GM19397 (cell line): ENCODE measurements at regions not wholly inside any gene's neighbourhood (a gene's known extent, or its start where the extent isn't known, plus 50 kb on each side); places are given as distances from the start of the nearest gene placed in this dataset.
"Not testable (repeated sequence)": the region's sequence is repeated elsewhere in the genome, so short reads cannot be mapped to it uniquely, and the experiment has no call there.

Experiments used
- ATAC-seq: cut with Tn5 transposase; IDR thresholded peaks from one replicate; pipeline ENCODE4 v1.9.1; 2021; ENCODE audit warnings: mild to moderate bottlenecking, moderate library complexity; ENCODE audit not compliant: unreplicated experiment

DNA sequence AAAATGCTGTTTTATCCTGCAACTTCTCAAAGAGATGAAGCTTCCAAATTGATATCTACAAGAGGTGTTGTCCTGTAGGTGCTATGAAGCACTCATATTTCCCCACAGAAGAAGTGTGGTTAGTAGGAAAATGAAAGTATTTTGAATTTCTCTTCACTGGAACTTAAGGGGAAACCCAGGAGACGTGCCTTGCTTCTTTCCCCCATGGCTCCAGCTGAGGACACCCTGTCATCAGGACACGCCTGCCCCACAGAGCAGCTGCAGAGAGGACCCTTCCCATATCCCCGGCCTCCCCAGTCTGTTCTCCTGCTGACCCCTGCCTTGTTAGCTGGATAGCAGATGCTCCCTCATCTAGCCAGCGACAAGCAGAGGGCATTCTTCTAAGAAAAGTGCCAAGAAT, 371.3 kb downstream of the COG6 start:
- peak; percentile 15 for ATAC-seq

DNA sequence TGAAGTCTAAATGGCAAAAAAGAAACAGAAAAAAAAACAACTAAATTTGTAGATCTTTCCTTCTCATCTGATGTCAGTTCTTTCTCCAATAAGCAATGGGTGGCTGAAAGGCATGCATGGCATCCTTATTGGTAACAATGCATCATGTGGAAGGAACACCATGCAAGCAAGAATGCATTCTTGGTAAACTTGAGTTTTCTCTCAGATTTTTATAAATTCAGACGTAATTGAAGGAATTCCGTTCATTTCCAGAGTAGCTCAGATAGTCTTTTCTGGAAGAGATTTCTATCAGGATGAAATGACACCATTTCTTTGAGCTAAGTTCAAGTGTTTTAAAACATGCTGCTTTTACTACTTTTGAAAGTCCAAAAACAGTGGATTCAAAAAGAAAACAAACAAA, 373.0 kb downstream of the COG6 start:
- no peak for ATAC-seq

DNA sequence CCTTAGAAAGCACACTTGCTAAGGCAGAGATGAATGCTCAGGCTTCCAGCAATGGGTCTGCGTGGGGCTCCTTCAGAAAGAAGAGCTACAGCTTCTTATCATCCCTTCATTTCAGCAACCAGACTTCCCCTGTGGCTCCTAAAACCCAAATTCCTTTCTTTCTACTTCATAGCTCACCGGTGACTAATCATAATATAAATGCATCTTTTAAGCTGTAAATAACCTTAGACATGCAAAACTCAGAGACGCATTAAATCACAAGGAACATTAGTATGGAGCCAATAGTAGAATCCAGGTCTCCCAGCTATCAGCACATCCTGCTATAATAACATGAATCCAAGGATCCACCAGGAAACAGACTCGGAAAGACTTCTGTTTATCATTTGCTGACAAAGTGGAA, 375.6 kb downstream of the COG6 start:
- ATAC-seq = no peak

DNA sequence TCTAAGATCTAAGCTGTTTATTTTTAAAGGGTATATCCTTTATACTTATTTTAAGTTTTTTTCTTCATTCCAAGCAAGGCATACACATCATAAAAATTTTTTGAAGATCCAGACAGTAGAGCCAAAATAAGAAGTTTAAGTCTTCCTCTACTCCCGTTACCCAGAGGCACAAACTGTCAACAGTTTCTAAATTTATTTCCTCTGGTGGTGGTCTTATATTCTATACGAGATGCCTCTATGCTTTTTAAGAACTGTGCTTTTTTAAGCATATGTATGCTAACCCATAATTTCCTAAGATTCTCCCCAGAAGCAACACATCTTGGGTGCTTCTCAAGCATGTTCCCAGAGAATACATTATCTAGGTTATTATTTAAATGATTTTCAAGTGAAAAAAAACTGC, 383.6 kb downstream of the COG6 start:
- ATAC-seq = no peak

- ATAC-seq = no peak
These were observed 387.5 kb downstream of the COG6 start for GRCh38 chr13:40042991-40043390.

GRCh38 chr13:40043764-40044163, 388.3 kb downstream of the COG6 start:
- ATAC-seq = no peak

- ATAC-seq = peak; percentile 55
These were observed 391.9 kb downstream of the COG6 start for GRCh38 chr13:40047322-40047771.

GRCh38 chr13:40048551-40048950, 393.1 kb downstream of the COG6 start:
- ATAC-seq = no peak

- no peak for ATAC-seq
These were observed 397.5 kb downstream of the COG6 start for GRCh38 chr13:40052954-40053353.

GRCh38 chr13:40053401-40053800, 397.9 kb downstream of the COG6 start:
- ATAC-seq = no peak

GRCh38 chr13:40054422-40054821, 399.0 kb downstream of the COG6 start:
- ATAC-seq = not testable (repeated sequence)

DNA sequence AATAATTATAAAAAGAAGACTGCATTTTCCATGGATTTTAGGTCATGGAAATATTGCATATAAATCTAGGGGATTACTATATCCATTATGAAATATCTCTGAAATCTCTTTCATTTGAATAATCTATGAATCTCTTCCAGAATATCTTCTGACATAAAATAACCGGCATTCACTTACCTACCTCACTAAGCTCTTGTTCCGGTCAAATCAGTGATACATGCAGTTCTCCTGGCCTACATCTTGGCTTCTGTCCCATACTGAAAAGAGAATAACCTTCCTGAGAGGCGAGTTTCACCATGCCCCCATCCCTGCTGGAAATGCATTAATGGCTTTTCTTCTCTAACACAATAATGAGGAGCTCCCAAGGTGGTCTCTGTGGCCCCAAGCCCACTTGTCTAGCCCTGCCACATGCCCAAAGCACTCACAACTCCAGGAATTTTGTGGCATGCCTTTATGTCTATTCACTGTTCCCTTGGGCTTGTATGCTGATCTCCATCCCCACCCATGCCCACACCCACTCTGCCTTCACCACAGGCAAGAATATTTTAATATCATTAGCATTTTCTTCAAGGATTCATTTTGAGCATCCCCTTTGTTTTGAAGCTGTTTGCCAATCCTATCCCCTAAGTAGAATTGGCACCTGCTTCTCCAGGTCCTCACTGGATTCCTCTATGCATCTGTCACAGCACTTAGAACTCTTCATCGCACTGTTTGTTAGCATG, 401.6 kb downstream of the COG6 start:
- no peak for ATAC-seq

DNA sequence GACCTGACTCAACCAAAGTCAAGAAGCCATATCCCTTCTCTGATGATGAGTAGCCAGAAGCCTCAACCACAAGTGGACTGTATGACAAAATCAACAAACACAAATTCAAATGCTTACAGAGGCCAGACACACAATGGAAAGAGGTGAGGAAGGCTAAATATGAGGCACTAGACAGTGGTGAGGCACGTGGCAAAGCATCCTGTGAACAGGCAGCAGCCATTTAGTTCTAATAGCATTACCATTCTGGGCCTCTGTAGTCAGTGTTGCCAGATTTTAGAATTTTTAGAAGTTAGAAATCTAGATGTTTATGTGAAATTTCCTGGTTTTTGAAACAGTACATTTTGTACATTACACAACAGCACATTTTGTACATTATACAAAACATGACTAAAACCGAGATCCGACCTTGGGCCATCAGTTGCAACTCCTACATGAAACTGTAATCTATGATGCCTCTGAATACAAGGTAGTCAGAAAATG, 403.3 kb downstream of the COG6 start:
- ATAC-seq = no peak

- no peak for ATAC-seq
These were observed 404.2 kb downstream of the COG6 start for GRCh38 chr13:40059540-40060232.

DNA sequence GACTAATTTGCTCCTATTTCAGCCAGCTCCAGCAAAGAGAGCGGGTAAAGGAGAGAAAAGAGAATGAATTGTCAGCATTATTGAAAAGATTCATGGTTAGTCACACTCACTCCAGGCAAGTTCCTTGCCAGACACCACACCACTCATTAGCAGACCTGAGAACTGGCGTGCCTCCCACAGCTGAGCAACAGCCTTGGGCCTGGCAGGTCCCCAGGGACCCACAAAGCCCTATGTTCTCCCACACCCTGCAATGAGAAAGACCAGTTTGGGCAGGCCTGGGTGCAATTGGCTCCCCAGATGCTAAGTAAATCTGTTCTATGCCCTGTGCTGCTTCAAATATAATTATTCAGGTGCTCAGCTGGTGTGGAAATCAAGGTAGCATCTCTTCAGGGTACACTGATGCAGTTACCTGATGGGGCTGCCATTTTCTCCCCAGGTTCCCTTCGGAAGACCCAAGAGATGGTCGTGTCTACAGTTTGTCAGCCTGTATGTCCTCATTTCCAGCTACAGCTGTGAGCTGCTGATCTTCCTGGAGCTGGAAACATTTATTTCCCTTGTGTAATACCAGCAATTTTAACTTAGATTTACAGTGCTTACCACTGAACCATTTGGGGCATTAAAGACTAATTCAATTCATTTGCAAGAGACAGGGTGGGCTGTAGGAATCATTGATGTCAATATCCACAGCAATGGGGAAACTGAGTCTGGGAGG, 405.0 kb downstream of the COG6 start:
- ATAC-seq = peak; percentile 84

GRCh38 chr13:40061466-40062450, 406.3 kb downstream of the COG6 start:
- ATAC-seq = no peak

DNA sequence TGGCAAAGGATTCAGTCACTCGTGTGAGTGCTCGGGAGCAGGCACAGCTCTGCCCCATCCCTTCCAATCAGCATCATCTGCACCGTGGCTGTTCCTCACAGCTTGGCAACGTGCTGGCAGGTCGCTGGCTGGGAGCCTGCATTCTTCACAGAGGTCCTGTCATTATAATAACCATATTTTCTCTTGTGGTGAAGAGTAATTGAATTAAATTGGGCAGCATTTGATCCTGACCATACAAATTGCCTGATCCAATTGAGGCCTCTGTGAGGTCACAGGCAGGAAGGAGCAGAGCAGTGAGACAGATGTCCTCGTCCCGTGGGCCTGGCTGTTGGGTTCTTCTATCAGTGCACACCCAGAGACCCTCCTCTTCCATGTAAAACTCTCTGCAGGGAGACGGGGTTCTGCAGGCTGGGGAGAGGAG, 407.8 kb downstream of the COG6 start:
- no peak for ATAC-seq

DNA sequence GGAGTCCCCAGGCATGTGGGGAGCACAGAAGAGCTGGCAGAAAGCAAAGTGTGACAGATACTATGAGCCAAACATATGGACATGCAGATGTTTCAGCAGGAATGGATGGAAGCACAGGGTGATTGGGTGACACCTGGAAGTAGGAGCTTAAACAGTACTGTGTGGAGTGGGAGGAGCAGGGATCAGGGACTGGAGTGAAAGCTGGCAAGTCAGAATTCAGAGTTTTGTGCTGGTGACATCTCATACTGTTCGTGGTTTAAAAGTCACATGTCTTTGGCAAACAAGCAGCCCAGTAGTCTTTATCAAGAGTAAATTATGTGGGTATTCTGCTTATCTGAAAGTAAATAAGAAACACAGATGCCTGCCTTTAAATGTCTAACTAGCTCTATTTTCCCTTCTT, 408.2 kb downstream of the COG6 start:
- no peak for ATAC-seq

DNA sequence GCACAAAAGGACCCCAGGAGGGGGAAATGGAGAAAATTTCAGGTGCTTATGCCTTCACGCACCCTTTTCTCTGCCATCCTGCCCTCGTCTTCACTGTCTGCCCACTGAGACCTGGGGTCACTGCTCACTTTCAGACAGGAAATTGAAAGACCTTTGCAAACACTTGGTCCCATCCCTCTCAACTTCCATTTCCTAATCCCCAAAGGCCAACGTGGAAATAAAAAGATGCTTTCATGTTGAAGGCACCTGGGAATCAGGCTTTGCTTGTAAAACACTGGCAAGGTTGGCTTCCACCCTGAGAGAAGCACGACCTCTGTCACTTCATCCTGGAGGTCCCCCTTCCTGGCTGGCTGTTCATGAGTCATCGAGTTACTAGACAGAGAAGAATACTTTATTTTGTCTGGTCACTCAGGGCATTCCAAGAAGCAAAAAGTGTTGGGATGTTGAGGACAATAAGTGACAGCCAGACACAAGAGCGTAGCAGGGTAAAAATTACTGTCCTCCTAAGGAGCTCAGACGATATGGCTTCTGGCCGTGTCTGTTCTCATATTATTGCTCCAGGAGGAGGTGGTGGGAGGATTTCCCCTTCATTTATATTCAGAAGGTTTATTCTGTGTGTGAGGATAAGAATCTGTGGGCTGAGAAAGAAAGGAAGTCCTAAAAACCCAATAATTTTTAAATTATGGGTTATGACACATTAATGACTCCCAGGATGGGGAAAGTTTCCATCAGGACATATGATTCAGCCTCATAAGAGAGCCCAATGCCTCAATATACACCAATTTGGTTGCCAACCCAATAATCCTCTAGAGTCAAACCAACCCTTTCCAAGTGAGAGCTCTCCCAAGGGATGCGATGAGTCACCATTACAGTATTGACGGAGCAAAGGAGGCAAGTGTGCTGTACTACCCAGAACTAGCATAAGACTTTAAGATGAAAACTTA, 409.0 kb downstream of the COG6 start:
- no peak for ATAC-seq
